ENCODE measurements at regions not wholly inside any gene's neighbourhood (a gene's known extent, or its start where the extent isn't known, plus 50 kb on each side); places are given as distances from the start of the nearest gene placed in this dataset.

- TF ChIP-seq CTCF (IDR thresholded peaks at IDR 0.05) (no peak), TAF1 (IDR thresholded peaks at IDR 0.05; ENCODE audit: borderline replicate concordance, low read depth, low read length) (no peak), REST (IDR thresholded peaks at IDR 0.05; ENCODE audit: low read depth, low read length) (no peak), YY1 (IDR thresholded peaks at IDR 0.05; ENCODE audit: low read depth) (no peak), MAX (IDR thresholded peaks at IDR 0.05; ENCODE audit: low read depth) (no peak), GABPA (IDR thresholded peaks at IDR 0.05; ENCODE audit: low read depth) (no peak), RCOR1 (IDR thresholded peaks at IDR 0.05; ENCODE audit: low read length) (no peak), RFX5 (IDR thresholded peaks at IDR 0.05; ENCODE audit: low read length) (no peak)
These were observed 388.4 kb downstream of the SHANK2 start for GRCh38 chr11:70863993-70864392.

All from SK-N-SH (cell line).